Trophoblast cell (in vitro differentiated cells and primary cell): ENCODE measurements at regions not wholly inside any gene's neighbourhood (a gene's known extent, or its start where the extent isn't known, plus 50 kb on each side); places are given as distances from the start of the nearest gene placed in this dataset.

ENCODE experiments used
- DNase-seq, 2 donors: peaks; one replicate each; pipeline ENCODE4 v3.0.0-alpha.2; 2016
- H2AFZ ChIP-seq: 2 replicates; pipeline ENCODE4 v1.6.1; 2013; ENCODE audit warnings: low read length, moderate library complexity, mild to moderate bottlenecking; ENCODE audit not compliant: insufficient read depth, poor library complexity
- H2AK5ac ChIP-seq: 2 replicates; pipeline ENCODE4 v1.6.1; 2013; ENCODE audit warnings: mild to moderate bottlenecking, low read length
- H2BK120ac ChIP-seq: 2 replicates; pipeline ENCODE4 v1.6.1; 2013; ENCODE audit warnings: low read length, mild to moderate bottlenecking, moderate library complexity; ENCODE audit not compliant: insufficient read depth, poor library complexity
- H2BK12ac ChIP-seq: 2 replicates; pipeline ENCODE4 v1.6.1; 2013; ENCODE audit warnings: mild to moderate bottlenecking, low read length, moderate library complexity
- H2BK5ac ChIP-seq: 2 replicates; pipeline ENCODE4 v1.6.1; 2013; ENCODE audit warnings: low read length, low read depth, moderate library complexity, mild to moderate bottlenecking; ENCODE audit not compliant: poor library complexity
- H3K14ac ChIP-seq: 2 replicates; pipeline ENCODE4 v1.6.1; 2013; ENCODE audit warnings: mild to moderate bottlenecking, low read length
- H3K18ac ChIP-seq: 2 replicates; pipeline ENCODE4 v1.6.1; 2013; ENCODE audit warnings: mild to moderate bottlenecking, low read length
- H3K23ac ChIP-seq: 2 replicates; pipeline ENCODE4 v1.6.1; 2013; ENCODE audit warnings: low read length
- H3K27ac ChIP-seq: 2 replicates; pipeline ENCODE4 v1.5.1; 2013; ENCODE audit warnings: low read depth, mild to moderate bottlenecking, inconsistent platforms, low read length, moderate library complexity
- H3K27me3 ChIP-seq: 2 replicates; pipeline ENCODE4 v1.6.1; 2013; ENCODE audit warnings: inconsistent platforms, mild to moderate bottlenecking, low read length, moderate library complexity; ENCODE audit not compliant: insufficient read depth
- H3K36me3 ChIP-seq, 2 experiments: 1 replicate in 1 of 2; 2 replicates in 1 of 2; pipeline ENCODE4 v1.6.1; 2013; ENCODE audit warnings: low read length in 2 of 2, mild to moderate bottlenecking in 2 of 2, moderate library complexity in 1 of 2; ENCODE audit not compliant: insufficient read depth in 2 of 2, control insufficient read depth in 1 of 2
- H3K4ac ChIP-seq: 2 replicates; pipeline ENCODE4 v1.6.1; 2013; ENCODE audit warnings: low read depth, mild to moderate bottlenecking, low read length, moderate library complexity
- H3K4me1 ChIP-seq, 2 experiments: 1 replicate in 1 of 2; 2 replicates in 1 of 2; pipeline ENCODE4 v1.6.1; 2013; ENCODE audit warnings: low read length in 2 of 2, mild to moderate bottlenecking in 2 of 2, moderate library complexity in 1 of 2; ENCODE audit not compliant: insufficient read depth in 2 of 2, control insufficient read depth in 1 of 2
- H3K4me2 ChIP-seq: 2 replicates; pipeline ENCODE4 v1.6.1; 2013; ENCODE audit warnings: inconsistent platforms, mild to moderate bottlenecking, low read length, moderate library complexity
- H3K4me3 ChIP-seq: 2 replicates; pipeline ENCODE4 v1.5.1; 2013; ENCODE audit warnings: mild to moderate bottlenecking, low read depth, low read length, inconsistent platforms
- H3K79me1 ChIP-seq: one replicate; pipeline ENCODE4 v1.6.1; 2013; ENCODE audit warnings: low read length
- H3K79me2 ChIP-seq: 2 replicates; pipeline ENCODE4 v1.6.1; 2013; ENCODE audit warnings: low read length, mild to moderate bottlenecking; ENCODE audit not compliant: control insufficient read depth, insufficient read depth, poor library complexity
- H3K9ac ChIP-seq: 2 replicates; pipeline ENCODE4 v1.6.1; 2013; ENCODE audit warnings: mild to moderate bottlenecking, low read length
- H3K9me3 ChIP-seq: 2 replicates; pipeline ENCODE4 v1.6.1; 2013; ENCODE audit warnings: low read depth, mild to moderate bottlenecking, control low read depth, inconsistent platforms, low read length; ENCODE audit not compliant: insufficient read depth
- H4K12ac ChIP-seq: 2 replicates; pipeline ENCODE4 v1.6.1; 2013; ENCODE audit warnings: low read depth, mild to moderate bottlenecking, low read length, moderate library complexity
- H4K8ac ChIP-seq: 2 replicates; pipeline ENCODE4 v1.6.1; 2013; ENCODE audit warnings: low read depth, mild to moderate bottlenecking, low read length, moderate library complexity
- H4K91ac ChIP-seq: one replicate; pipeline ENCODE4 v1.6.1; 2013; ENCODE audit warnings: low read depth, mild to moderate bottlenecking, low read length, moderate library complexity
- WGBS: extraction: QIAGEN DNeasy Blood & Tissue Kit; methylation state at CpG from one replicate; pipeline ENCODE4 v1.1.7; 2013; ENCODE audit warnings: missing lambda C conversion rate; ENCODE audit not compliant: insufficient read length, insufficient coverage; ENCODE audit errors: extremely low coverage; 5-methylcytosine and 5-hydroxymethylcytosine counted together

- Histone ChIP-seq H3K14ac (no peak overlapping the region), H4K8ac (no peak overlapping the region), H3K36me3 (no peaks in the 10 kb centered on the region), H3K4me2 (no peak overlapping the region), H3K4me3 (no peak overlapping the region), H4K91ac (no peak overlapping the region), H3K9ac (no peak overlapping the region), H3K4ac (no peak overlapping the region), H4K12ac (no peak overlapping the region), H2AFZ (no peak overlapping the region), H3K27me3 (no peaks in the 10 kb centered on the region), H2BK120ac (no peak overlapping the region), H2BK12ac (no peak overlapping the region), H3K23ac (no peak overlapping the region), H2AK5ac (no peak overlapping the region), H3K9me3 (no peaks in the 10 kb centered on the region), H3K4me1 (no peaks in the 10 kb centered on the region), H3K79me2 (no peaks in the 10 kb centered on the region), H2BK5ac (no peak overlapping the region), H3K27ac (no peak overlapping the region), H3K18ac (no peak overlapping the region), H3K79me1 (no peaks in the 10 kb centered on the region)
- DNase-seq, result no peak
- no CpG with 5 or more reads among the region's 2 CpGs for WGBS
These were observed 167.3 kb upstream of the SCN7A start for GRCh38 chr2:166661391-166661790.

- no peak overlapping the region for H4K12ac ChIP-seq
- H3K79me2 ChIP-seq, result no peaks in the 10 kb centered on the region
- no peak overlapping the region for H2AFZ ChIP-seq
- no peak overlapping the region for H3K9ac ChIP-seq
- H3K4me1 ChIP-seq, result no peaks in the 10 kb centered on the region
- no peak overlapping the region for H2BK120ac ChIP-seq
- no peak overlapping the region for H2BK12ac ChIP-seq
- H3K14ac ChIP-seq, result no peak overlapping the region
- H3K27ac ChIP-seq, result no peak overlapping the region
- H3K4me3 ChIP-seq, result no peak overlapping the region
- no peaks in the 10 kb centered on the region for H3K36me3 ChIP-seq
- H3K27me3 ChIP-seq, result no peaks in the 10 kb centered on the region
- no peak overlapping the region for H3K4me2 ChIP-seq
- no peak overlapping the region for H3K18ac ChIP-seq
- no peak overlapping the region for H4K91ac ChIP-seq
- H3K4ac ChIP-seq, result no peak overlapping the region
- WGBS, result no CpG with 5 or more reads among the region's 1 CpG
- no peak for DNase-seq
- no peak overlapping the region for H2BK5ac ChIP-seq
- no peak overlapping the region for H4K8ac ChIP-seq
- no peaks in the 10 kb centered on the region for H3K79me1 ChIP-seq
- no peak overlapping the region for H3K23ac ChIP-seq
- H2AK5ac ChIP-seq, result no peak overlapping the region
- no peaks in the 10 kb centered on the region for H3K9me3 ChIP-seq
These were observed 164.9 kb upstream of the SCN7A start for GRCh38 chr2:166658901-166659300.

GRCh38 chr2:166653185-166653813, 159.2 kb upstream of the SCN7A start:
- Histone ChIP-seq H3K9ac (no peak overlapping the region), H3K36me3 (no peaks in the 10 kb centered on the region), H3K4me2 (no peak overlapping the region), H3K4ac (no peak overlapping the region), H2BK120ac (no peak overlapping the region), H3K9me3 (no peaks in the 10 kb centered on the region), H2BK5ac (no peak overlapping the region), H2AK5ac (no peak overlapping the region), H2AFZ (no peak overlapping the region), H2BK12ac (no peak overlapping the region), H3K27me3 (no peaks in the 10 kb centered on the region), H4K8ac (no peak overlapping the region), H3K27ac (no peak overlapping the region), H3K23ac (no peak overlapping the region), H3K4me3 (no peak overlapping the region), H3K18ac (no peak overlapping the region), H3K4me1 (no peaks in the 10 kb centered on the region), H3K79me1 (no peaks in the 10 kb centered on the region), H3K79me2 (no peaks in the 10 kb centered on the region), H4K91ac (no peak overlapping the region), H4K12ac (no peak overlapping the region), H3K14ac (no peak overlapping the region)
- no CpG with 5 or more reads among the region's 4 CpGs for WGBS
- no peak for DNase-seq

- no peaks in the 10 kb centered on the region for H3K79me2 ChIP-seq
- no peak for DNase-seq
These were observed 157.9 kb upstream of the SCN7A start for GRCh38 chr2:166651991-166652390.

More at GRCh38 chr2:166651991-166652390, 157.9 kb upstream of the SCN7A start:
- no peaks in the 10 kb centered on the region for H3K27me3 ChIP-seq
- H2BK120ac ChIP-seq, result no peak overlapping the region
- no peak overlapping the region for H4K91ac ChIP-seq
- no peak overlapping the region for H3K23ac ChIP-seq
- H3K4ac ChIP-seq, result no peak overlapping the region
- no peak overlapping the region for H3K4me2 ChIP-seq
- no peak overlapping the region for H3K18ac ChIP-seq
- H3K4me1 ChIP-seq, result no peaks in the 10 kb centered on the region
- H2BK12ac ChIP-seq, result no peak overlapping the region
- H3K14ac ChIP-seq, result no peak overlapping the region
- no peak overlapping the region for H2AFZ ChIP-seq
- H3K9me3 ChIP-seq, result no peaks in the 10 kb centered on the region
- no peak overlapping the region for H2BK5ac ChIP-seq
- no peak overlapping the region for H4K12ac ChIP-seq
- H3K36me3 ChIP-seq, result no peaks in the 10 kb centered on the region
- H3K4me3 ChIP-seq, result no peak overlapping the region
- no peak overlapping the region for H3K9ac ChIP-seq
- H2AK5ac ChIP-seq, result no peak overlapping the region
- H4K8ac ChIP-seq, result no peak overlapping the region
- no peak overlapping the region for H3K27ac ChIP-seq
- no peaks in the 10 kb centered on the region for H3K79me1 ChIP-seq
